Mucosa of stomach (tissue), 1 donor: ENCODE measurements at regions not wholly inside any gene's neighbourhood (a gene's known extent, or its start where the extent isn't known, plus 50 kb on each side); places are given as distances from the start of the nearest gene placed in this dataset.

ENCODE experiments used
- H3K27me3 ChIP-seq: one replicate; pipeline ENCODE4 v1.7.0; 2013; ENCODE audit warnings: mild to moderate bottlenecking, low read length; ENCODE audit not compliant: control insufficient read depth, insufficient read depth
- H3K36me3 ChIP-seq: one replicate; pipeline ENCODE4 v1.7.0; 2013; ENCODE audit warnings: low read length; ENCODE audit not compliant: control insufficient read depth, insufficient read depth
- H3K4me1 ChIP-seq: one replicate; pipeline ENCODE4 v1.7.0; 2013; ENCODE audit warnings: mild to moderate bottlenecking, low read length; ENCODE audit not compliant: control insufficient read depth, insufficient read depth
- H3K4me3 ChIP-seq: one replicate; pipeline ENCODE4 v1.7.0; 2013; ENCODE audit warnings: low read length
- H3K9ac ChIP-seq: one replicate; pipeline ENCODE4 v1.7.0; 2013; ENCODE audit warnings: mild to moderate bottlenecking, low read length, moderate library complexity
- H3K9me3 ChIP-seq: one replicate; pipeline ENCODE4 v1.7.0; 2013; ENCODE audit warnings: mild to moderate bottlenecking, low read length, moderate library complexity; ENCODE audit not compliant: control insufficient read depth
- donor health status: Pancreatic carcinoma.

GRCh38 chr18:78363556-78364387 is 615.8 kb upstream of the SALL3 start:
- peaks cover under 1% of the 10 kb centered on the region for H3K9me3 ChIP-seq
- H3K4me3 ChIP-seq, result no peak overlapping the region
- no peaks in the 10 kb centered on the region for H3K4me1 ChIP-seq
- no peaks in the 10 kb centered on the region for H3K27me3 ChIP-seq
- H3K9ac ChIP-seq, result no peak overlapping the region
- H3K36me3 ChIP-seq, result no peaks in the 10 kb centered on the region

- Histone ChIP-seq H3K9me3 (peaks cover 5% of the 10 kb centered on the region), H3K4me3 (no peak overlapping the region), H3K36me3 (no peaks in the 10 kb centered on the region), H3K9ac (no peak overlapping the region), H3K4me1 (no peaks in the 10 kb centered on the region), H3K27me3 (no peaks in the 10 kb centered on the region)
Observed at GRCh38 chr18:78364388-78364960, 615.1 kb upstream of the SALL3 start.

GRCh38 chr18:78367996-78368395 is 611.6 kb upstream of the SALL3 start:
- Histone ChIP-seq H3K9ac (no peak overlapping the region), H3K4me1 (no peaks in the 10 kb centered on the region), H3K4me3 (no peak overlapping the region), H3K27me3 (no peaks in the 10 kb centered on the region), H3K36me3 (no peaks in the 10 kb centered on the region), H3K9me3 (peaks cover 5% of the 10 kb centered on the region)

GRCh38 chr18:78368726-78369125 is 610.9 kb upstream of the SALL3 start:
- Histone ChIP-seq H3K4me1 (no peaks in the 10 kb centered on the region), H3K9ac (no peak overlapping the region), H3K9me3 (peaks cover 5% of the 10 kb centered on the region), H3K4me3 (no peak overlapping the region), H3K27me3 (no peaks in the 10 kb centered on the region), H3K36me3 (no peaks in the 10 kb centered on the region)

- Histone ChIP-seq H3K4me1 (no peaks in the 10 kb centered on the region), H3K27me3 (no peaks in the 10 kb centered on the region), H3K9ac (no peak overlapping the region), H3K4me3 (no peak overlapping the region), H3K9me3 (no peaks in the 10 kb centered on the region), H3K36me3 (no peaks in the 10 kb centered on the region)
Observed at GRCh38 chr18:78376046-78376445, 603.6 kb upstream of the SALL3 start.

- H3K36me3 ChIP-seq, result no peaks in the 10 kb centered on the region
- no peak overlapping the region for H3K4me3 ChIP-seq
- no peaks in the 10 kb centered on the region for H3K27me3 ChIP-seq
- no peaks in the 10 kb centered on the region for H3K9me3 ChIP-seq
- H3K9ac ChIP-seq, result no peak overlapping the region
- H3K4me1 ChIP-seq, result no peaks in the 10 kb centered on the region
Observed at GRCh38 chr18:78378403-78378802, 601.2 kb upstream of the SALL3 start.

GRCh38 chr18:78378983-78379382 is 600.6 kb upstream of the SALL3 start:
- H3K27me3 ChIP-seq, result no peaks in the 10 kb centered on the region
- H3K4me1 ChIP-seq, result no peaks in the 10 kb centered on the region
- no peaks in the 10 kb centered on the region for H3K36me3 ChIP-seq
- no peaks in the 10 kb centered on the region for H3K9me3 ChIP-seq
- H3K9ac ChIP-seq, result no peak overlapping the region
- H3K4me3 ChIP-seq, result no peak overlapping the region

GRCh38 chr18:78390348-78390951 is 589.2 kb upstream of the SALL3 start:
- H3K9ac ChIP-seq, result no peak overlapping the region
- H3K27me3 ChIP-seq, result no peaks in the 10 kb centered on the region
- no peaks in the 10 kb centered on the region for H3K9me3 ChIP-seq
- no peaks in the 10 kb centered on the region for H3K36me3 ChIP-seq
- no peaks in the 10 kb centered on the region for H3K4me1 ChIP-seq
- no peak overlapping the region for H3K4me3 ChIP-seq

- Histone ChIP-seq H3K4me3 (no peak overlapping the region), H3K36me3 (no peaks in the 10 kb centered on the region), H3K9me3 (no peaks in the 10 kb centered on the region), H3K4me1 (no peaks in the 10 kb centered on the region), H3K9ac (no peak overlapping the region), H3K27me3 (no peaks in the 10 kb centered on the region)
Observed at GRCh38 chr18:78390952-78391348, 588.7 kb upstream of the SALL3 start.

GRCh38 chr18:78393086-78393862 is 586.3 kb upstream of the SALL3 start:
- Histone ChIP-seq H3K9ac (no peak overlapping the region), H3K9me3 (no peaks in the 10 kb centered on the region), H3K27me3 (no peaks in the 10 kb centered on the region), H3K4me1 (no peaks in the 10 kb centered on the region), H3K4me3 (no peak overlapping the region), H3K36me3 (no peaks in the 10 kb centered on the region)

GRCh38 chr18:78396077-78396476 is 583.5 kb upstream of the SALL3 start:
- no peaks in the 10 kb centered on the region for H3K4me1 ChIP-seq
- no peak overlapping the region for H3K4me3 ChIP-seq
- H3K9me3 ChIP-seq, result no peaks in the 10 kb centered on the region
- no peaks in the 10 kb centered on the region for H3K27me3 ChIP-seq
- H3K9ac ChIP-seq, result no peak overlapping the region
- H3K36me3 ChIP-seq, result no peaks in the 10 kb centered on the region

- Histone ChIP-seq H3K36me3 (no peaks in the 10 kb centered on the region), H3K9me3 (no peaks in the 10 kb centered on the region), H3K27me3 (no peaks in the 10 kb centered on the region), H3K9ac (no peak overlapping the region), H3K4me1 (no peaks in the 10 kb centered on the region), H3K4me3 (no peak overlapping the region)
Observed at GRCh38 chr18:78396756-78397155, 582.9 kb upstream of the SALL3 start.
